ENCODE measurements at regions not wholly inside any gene's neighbourhood (a gene's known extent, or its start where the extent isn't known, plus 50 kb on each side); places are given as distances from the start of the nearest gene placed in this dataset.
A peak's percentile ranks its signal among the peaks of the same experiment; 100 is the strongest.

- TF ChIP-seq ATF6 (CRISPR knock-in tag; IDR thresholded peaks at IDR 0.05): no peak
- no peak for TF ChIP-seq NR1H2 (CRISPR knock-in tag; IDR thresholded peaks at IDR 0.05)
- TF ChIP-seq CTCF (IDR thresholded peaks at IDR 0.05 in 2 of 3, conservative IDR thresholded peaks at IDR 0.05 in 1 of 3; ENCODE audit: insufficient read depth in 2 of 3, low read depth in 1 of 3, low read length in 3 of 3): peak; percentile 39 to 70 (median 48); a peak in 5 of 6 replicates
- no peak for TF ChIP-seq ETV6 (IDR thresholded peaks at IDR 0.05; ENCODE audit: borderline replicate concordance in 1 of 2, low read depth in 2 of 2, low read length in 1 of 2)
- no peak for TF ChIP-seq ETV6 (CRISPR knock-in tag; IDR thresholded peaks at IDR 0.05; ENCODE audit: borderline replicate concordance)
- peak; percentile 74 for TF ChIP-seq ZFX (CRISPR knock-in tag; IDR thresholded peaks at IDR 0.05)
- peak; percentile 67; the same call in 1 of the 2 replicates for TF ChIP-seq EP400 (IDR thresholded peaks at IDR 0.05)
- 0 out of 2 replicates have a peak, but pooled peaks have one; percentile 53 for TF ChIP-seq SUPT5H (IDR thresholded peaks at IDR 0.05)
- peak; percentile 63; the same call in 1 of the 2 replicates for TF ChIP-seq ZC3H4 (CRISPR knock-in tag; IDR thresholded peaks at IDR 0.05; ENCODE audit: borderline replicate concordance)
- no peak for TF ChIP-seq NCOA1 (IDR thresholded peaks at IDR 0.05; ENCODE audit: low read depth)
- TF ChIP-seq PYGO2 (tag; IDR thresholded peaks at IDR 0.05): no peak
- peak; percentile 13; the same call in 1 of the 2 replicates for TF ChIP-seq ZBTB9 (CRISPR knock-in tag; IDR thresholded peaks at IDR 0.05)
- TF ChIP-seq ZBTB17 (CRISPR knock-in tag; IDR thresholded peaks at IDR 0.05): peak; percentile 43; the same call in 1 of the 2 replicates
- TF ChIP-seq ARNT (IDR thresholded peaks at IDR 0.05): no peak
- peak in 2 of 3 experiments; percentile 25 to 35 for TF ChIP-seq YY1 (IDR thresholded peaks at IDR 0.05; ENCODE audit: borderline replicate concordance in 1 of 3, control insufficient read depth in 1 of 3, extremely low read depth in 1 of 3, insufficient read depth in 3 of 3, insufficient read length in 1 of 3, insufficient replicate concordance in 2 of 3, low read depth in 1 of 3, low read length in 2 of 3)
- peak; percentile 19 for TF ChIP-seq PRDM10 (IDR thresholded peaks at IDR 0.05; ENCODE audit: partially characterized antibody)
- 0 out of 2 replicates have a peak, but pooled peaks have one; percentile 19 for TF ChIP-seq RAD51 (IDR thresholded peaks at IDR 0.05; ENCODE audit: borderline replicate concordance, low read depth)
- TF ChIP-seq RNF2 (IDR thresholded peaks at IDR 0.05): 0 out of 2 replicates have a peak, but pooled peaks have one; percentile 19
Observed at GRCh38 chr14:34059925-34060650, 109.2 kb upstream of the EGLN3 start (continued).

All from K562 (cell line).